SK-MEL-5 (cell line): ENCODE measurements at regions not wholly inside any gene's neighbourhood (a gene's known extent, or its start where the extent isn't known, plus 50 kb on each side); places are given as distances from the start of the nearest gene placed in this dataset.
"Not testable (repeated sequence)": the region's sequence is repeated elsewhere in the genome, so short reads cannot be mapped to it uniquely, and the experiment has no call there.

Experiments
- DNase-seq: peaks from one replicate; pipeline ENCODE4 v3.0.0-alpha.2; 2016; ENCODE audit warnings: low read depth, low spot score
- in situ Hi-C: cut with HindIII; loops from 2 replicates; pipeline ENCODE4 v1.10.0; 2016; ENCODE audit warnings: low sequenced_read_pairs, high pct_unique_total_duplicates, low pct_unique_long_range_greater_than_20kb

DNA sequence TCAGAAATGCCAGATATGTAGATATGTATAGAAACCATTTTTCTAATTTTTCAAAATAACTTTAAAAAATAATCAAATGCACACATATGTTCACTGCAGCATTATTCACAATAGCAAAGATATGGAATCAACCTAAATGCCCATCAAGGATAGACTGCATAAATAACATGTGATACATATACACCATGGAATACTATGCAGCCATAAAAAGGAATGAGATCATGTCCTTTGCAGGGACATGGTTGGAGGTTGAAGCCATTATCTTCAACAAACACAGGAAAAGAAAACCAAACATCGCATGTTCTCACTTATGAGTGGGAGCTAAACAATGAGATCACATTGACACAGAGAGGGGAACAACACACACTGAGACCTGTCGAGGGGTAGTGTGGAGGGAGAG is 176.1 kb downstream of the MATN1 start:
- in situ Hi-C loops, DNase-seq: not testable (repeated sequence)

DNA sequence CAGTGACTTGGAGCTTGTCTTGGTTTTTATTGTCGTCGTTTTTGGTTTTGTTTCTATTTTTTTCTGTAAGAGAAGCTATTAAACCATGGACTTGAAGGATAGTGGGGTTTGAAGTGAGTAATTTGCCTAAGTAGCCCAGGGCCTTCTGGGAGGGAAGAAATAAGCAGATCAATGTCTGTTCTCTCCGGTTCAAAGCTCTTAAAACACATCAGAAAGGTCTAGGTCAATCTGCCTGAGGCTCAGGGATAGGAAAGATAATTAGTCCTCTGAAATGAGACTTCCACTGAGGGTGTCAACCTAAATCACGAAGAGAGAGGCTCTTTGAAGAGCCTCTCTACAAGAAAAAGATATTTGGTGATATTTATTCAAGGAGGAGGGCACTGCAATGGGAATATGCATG is 178.0 kb downstream of the MATN1 start:
- DNase-seq = no peak
- in situ Hi-C loops = no loop called here

DNA sequence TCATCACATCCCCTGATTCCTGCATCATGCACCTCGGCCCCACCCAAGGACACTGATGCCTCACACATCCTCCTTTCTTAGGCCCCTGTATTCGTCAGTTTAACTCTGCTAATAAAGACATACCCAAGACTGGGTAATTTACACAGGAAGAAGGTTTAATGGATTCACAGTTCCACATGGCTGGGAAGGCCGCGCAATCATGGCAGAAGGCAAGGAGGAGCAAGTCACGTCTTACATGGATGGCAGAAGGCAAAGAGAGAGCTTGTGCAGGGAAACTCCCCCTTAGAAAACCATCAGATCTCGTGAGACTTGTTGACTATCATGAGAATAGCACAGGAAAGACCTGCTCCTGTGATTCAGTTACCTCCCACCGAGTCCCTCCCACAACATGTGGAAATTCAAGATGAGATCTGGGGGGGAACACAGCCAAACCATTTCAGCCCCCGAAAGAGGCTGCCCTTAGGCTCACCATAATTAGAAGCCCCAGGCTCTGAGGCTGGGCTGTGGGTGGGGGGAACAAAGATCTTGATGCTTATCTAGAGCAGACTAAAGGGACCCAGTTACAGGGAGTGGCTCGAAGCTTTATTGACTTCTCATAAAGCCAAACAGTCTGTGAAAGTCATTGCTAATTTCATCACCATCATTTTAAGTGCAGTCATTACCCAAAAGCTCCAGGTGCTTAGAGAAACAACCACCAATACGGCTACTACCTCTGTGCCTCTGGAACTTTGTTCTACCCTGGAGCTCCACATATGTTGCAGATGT is 181.5 kb downstream of the MATN1 start:
- DNase-seq = no peak
- in situ Hi-C loops = no loop called here

DNA sequence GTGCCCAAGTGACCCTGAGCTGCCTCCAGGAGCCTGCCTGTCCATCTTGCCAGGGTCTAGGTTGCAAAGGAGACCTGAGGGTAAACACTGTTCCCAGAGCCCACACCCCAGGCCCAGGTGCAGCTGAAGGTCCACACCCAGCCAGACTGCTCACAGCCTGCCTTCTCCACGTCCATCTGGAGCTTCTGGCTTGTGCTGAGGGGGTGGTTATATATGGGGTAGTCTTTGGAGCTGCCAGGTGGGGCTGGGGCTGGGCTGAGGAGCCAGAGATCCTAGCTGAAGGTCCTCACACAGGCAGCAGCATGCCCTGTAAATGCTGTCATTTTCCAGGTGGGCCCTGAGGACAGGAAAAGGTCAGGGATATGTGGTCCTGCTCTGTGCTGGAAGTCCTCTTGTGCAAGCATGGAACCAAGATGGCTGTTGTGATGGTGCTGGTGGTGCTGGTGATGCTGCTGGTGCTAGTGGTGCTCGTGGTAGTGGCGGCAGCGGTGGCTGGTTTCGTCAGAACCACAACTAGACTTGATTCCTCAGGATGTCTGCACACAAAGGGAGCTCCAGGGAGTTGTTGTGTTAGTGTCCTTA is 182.7 kb downstream of the MATN1 start:
- no peak for DNase-seq
- in situ Hi-C loops = no loop called here

DNA sequence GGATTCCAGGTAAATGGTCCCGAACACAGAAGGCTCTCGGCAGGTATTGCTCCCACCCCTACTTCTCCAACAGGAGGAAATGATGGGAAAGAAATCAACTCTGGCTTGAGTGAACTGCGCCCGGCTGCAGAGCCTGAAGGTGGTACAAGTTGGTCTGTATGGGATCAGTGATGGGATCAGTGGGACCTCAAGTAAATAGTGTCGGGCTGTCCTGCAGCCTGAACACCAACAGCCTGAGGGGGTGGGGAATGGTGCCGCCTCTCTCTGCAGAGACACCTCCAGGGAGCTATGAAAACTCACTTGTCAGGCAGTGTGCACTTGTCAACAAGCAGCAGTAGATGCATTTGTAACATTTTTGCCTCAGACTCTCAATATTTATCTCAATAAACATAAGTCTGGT is 183.5 kb downstream of the MATN1 start:
- in situ Hi-C loops = no loop called here
- DNase-seq = no peak

DNA sequence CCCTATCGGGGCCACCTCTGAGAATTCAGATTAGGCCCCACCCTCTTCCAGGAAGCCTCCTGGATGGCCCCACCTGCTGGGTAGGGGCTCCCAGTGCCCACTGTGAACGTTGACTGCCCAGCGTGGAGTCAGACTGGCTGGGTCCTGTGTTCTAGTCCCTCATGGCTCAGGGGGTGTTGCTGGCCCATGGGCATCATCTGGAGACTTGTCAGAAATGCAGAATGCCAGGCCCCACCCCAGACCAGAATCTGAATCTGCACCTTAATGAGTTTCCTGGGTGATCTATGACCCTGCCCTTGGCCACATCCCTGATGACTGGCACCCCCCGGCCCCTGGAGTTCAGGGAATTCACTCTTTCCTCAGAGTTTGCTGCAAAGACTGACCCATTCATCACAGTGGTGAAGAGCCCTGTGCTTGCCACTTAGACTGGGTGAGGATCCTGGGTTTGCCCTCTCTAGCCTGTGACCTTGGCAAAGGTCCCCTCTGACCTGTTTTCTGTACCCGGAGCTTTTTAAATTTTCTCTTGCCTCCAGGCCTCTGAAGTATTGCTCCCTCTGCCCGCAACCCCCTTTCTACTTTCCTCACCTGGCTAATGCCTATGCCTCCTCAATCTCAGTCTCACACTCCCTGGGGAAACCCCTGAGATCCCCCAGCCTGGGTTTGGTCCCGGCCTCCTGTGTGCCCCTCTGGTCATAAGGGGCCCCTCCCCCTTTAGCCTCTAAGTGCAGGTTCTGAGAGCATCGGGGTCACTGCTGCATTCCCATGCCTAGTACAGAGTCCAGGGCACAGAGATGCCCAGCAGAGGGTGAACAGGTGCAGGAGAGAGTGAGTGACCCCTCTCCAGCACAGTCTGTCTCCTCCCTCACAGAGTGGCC is 184.2 kb downstream of the MATN1 start:
- no peak for DNase-seq
- in situ Hi-C loops = no loop called here

DNA sequence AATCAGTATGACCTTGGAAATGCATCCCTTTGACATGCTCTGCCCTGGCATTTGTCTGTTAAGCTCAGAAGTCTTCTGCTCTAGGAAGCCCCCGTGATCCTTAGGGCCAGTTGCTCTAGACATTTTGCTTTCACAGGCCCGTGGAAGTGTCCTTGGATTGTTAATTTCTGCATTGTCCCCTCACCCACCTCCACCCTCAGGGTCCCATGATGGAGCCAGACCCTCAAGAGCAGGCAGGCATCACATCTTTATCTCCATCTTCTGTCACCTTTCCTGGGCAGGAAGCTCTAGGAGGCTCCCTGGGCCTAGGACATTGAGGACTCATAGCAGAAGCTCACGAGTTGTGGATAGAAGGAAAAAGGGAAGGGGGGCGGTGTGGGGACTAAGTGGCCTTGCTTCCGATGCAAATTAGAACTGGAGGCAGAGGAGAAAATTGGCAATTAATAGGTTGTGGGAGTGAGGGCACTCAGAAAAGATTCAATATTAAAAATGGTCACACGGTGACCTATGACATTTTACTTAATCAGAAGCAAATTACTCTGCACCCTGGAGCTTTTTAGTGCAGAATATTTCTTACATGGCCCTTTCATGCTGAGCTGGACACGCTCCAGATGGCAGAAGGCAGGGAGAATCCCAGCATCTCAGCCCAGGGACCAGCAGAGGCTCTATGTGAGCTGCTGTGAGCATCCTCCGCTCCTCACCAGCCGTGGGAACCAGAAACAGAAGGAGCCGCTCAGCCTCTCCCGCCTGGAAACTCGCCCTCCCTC is 185.0 kb downstream of the MATN1 start:
- DNase-seq = no peak
- in situ Hi-C loops = no loop called here

DNA sequence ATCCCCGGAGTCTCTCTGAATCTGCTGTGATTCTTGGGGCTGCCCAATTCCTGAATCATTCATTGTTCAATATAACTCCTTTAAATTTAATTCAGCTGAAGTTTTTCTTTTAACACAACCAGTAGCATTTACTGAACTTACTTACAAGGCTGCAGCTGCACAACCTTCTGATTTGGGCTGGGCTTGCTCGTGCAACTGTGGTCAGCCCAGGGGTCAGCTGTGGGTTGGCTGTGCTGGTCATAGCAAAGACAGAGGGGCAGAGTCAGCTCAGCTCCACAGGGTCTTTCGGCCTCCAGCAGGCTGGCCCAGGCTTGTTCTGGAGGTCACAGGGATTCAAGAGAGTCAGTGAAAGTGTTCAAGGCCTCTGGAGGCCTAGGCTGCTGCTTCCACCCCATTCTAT is 186.1 kb downstream of the MATN1 start:
- in situ Hi-C loops = no loop called here
- no peak for DNase-seq

DNA sequence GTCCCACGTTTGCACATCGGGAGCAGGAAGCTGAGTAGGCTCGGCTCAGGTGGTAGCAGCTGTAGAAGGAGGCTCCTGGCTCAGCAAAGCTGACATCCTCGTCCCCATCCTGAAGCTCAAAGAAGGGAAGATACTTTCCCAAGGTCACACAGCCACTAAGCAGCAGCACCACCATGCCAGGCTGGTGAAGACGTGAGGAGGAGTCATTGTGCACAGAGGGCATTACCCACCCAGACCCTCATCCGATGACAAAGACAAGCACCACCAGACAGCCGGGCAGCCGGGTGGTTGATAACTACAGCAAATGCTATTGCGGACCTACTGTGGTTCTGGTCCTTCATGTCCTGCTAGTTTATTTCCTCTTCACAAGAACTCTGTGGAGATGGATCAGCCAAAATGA is 186.9 kb downstream of the MATN1 start:
- DNase-seq = no peak

DNA sequence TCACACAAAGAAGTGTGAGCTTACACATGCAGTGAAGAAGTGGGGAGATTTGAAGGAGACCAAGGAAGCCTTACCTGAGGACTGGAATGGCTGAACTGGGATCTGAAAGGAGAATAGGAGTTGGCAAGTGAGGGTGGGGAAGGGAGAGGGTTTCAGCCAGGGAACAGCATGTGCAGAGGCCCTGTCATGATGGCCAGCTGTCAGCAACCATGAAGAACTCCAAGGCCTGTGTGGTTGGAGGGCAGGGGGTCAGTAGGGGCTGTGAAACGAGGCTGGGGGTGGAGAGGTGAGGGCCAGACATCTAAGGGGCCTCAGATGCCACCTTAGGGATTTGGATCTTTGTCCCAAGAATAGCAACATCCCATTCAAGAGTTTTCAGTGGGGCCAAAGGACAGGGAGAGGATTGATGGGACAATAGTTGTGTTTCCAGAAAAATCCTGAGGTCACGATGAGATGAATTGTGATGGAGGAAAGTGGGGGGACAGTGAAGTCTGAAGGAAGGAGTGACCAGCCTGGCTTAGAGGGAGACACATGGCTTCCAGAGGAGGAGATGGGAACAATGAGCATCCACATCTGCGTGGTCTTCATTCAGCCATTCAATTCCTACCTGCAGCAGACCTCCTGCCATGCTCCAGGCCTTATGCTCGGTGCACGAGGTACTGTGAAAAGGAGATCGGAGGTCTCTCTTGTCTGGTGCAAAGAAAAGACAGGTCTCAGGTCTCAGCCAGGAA is 187.6 kb downstream of the MATN1 start:
- no peak for DNase-seq
- in situ Hi-C loops = no loop called here

More for the DNA sequence above, 186.9 kb downstream of the MATN1 start:
- in situ Hi-C loops = no loop called here

DNA sequence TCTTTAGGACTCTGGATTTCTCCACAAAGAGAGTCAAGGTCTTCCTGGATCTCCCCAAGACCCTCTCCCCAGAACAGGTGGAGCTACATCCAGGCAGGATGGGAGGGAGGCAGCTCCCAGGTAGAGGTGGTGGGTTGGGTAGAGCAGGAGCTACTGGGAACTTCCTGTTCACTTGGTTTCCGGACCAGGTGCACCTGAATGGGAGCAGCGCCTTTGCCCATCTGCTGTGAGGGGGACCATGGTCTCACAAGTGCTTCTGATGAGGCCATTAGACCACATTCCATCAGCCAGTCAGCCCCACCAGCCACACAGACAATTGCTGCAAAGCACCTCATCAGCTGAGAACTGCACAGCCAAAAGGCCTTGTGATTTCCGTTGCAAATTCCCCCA is 188.8 kb downstream of the MATN1 start:
- DNase-seq = no peak
- in situ Hi-C loops = no loop called here

DNA sequence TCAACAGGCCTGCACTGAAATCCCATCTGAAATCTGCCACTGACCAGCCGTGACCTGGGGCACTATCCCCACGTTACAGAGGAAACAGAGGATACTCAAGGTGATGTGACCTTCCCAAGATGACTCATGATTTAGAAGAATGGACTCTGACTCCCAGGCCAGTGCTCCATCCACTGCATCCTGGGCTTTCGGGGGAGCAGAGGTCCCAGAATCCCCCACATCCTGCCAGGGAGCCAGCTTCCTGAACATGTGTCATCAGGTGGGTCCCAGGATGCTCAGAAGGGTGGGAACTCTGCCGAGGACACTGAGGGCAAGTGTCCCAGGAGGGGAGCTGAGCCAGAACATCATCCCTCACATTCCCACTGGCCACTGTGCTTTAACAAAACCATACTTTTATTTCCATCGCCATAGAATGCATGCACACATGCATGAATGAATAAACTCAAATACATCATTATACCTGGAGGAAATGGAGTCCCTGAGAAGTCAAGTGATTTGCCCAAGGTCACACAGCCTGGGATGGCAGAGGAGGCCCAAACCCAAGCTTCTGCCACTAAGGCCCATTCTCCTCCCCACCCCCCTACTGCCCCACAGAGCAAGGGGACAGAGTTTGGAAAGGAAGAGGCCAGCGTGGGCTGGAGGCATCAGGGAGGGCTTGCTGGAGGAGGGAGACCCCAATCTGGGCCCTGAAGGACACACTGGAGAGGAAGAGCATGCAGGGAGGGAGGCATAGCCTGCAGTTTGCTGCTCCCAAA is 189.4 kb downstream of the MATN1 start:
- in situ Hi-C loops = no loop called here
- no peak for DNase-seq

DNA sequence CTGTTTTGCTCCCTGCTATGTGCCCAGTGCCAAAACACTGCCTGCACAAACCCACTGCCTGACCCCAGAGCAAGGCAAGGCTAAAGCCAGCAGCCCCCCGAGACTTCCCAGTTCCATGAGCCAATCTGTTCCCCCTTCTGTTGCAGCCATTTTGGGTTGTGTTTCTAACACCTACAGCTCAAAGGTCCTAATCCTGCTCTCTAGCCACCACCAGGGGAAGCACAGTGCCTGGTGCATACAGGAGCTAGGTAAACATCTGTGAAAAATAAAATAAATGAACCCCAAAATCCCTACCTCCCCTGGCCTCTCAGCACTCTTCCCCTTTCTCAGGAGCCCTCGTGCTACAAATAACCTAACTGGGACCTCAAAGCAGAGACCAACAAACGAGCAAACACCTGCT is 190.2 kb downstream of the MATN1 start:
- in situ Hi-C loops = no loop called here

DNA sequence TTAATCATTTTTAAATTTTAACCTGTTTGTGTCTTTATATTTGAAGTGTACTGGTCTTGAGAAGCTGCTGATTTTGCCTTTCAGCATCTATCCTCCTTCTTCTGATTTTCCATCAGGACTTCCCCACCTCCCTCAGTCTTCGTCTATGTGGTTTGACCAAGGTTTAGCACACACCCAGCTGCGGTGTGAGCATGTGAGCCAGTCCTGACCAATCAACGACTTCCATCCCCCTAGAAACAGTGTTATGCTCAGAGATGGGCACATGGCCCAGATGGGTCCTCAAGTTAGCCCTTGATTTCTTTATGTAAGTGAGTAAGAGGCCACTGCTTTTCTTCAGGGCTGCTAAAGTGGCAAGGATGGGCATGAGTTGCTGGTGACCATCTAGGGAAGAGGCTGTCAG is 190.8 kb downstream of the MATN1 start:
- in situ Hi-C loops = no loop called here
- DNase-seq = no peak

More for the DNA sequence above, 190.2 kb downstream of the MATN1 start:
- DNase-seq = no peak

DNA sequence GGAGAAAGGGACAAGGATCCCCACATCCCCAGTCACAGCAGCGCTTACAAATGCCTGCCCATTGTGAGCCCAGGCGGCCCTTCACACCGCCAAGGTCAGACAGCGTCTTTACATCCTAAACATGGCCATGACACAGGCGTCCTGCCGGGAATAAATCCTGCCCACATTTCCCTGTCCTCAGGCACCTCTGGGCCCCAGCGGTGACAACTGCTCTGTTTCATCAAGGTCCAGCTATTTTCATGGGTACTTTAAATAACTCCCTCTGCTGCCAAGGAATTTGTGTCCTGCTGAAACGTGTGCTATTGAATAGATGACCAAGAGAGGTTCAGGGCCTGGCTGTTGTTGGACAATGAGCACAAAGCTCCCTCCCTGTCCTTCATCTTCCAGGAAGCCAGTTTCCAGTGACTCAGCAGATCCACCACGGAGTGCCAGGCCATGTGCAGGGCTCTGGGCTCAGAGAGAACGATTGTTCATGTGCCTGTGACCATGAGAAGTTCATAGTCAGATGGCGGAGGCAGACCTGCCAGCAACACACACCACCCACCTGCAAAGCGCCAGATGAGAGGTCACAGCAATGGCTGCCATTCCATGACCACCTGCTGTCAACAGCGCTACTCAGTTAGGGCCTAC is 195.8 kb downstream of the MATN1 start:
- DNase-seq = peak; percentile 9
- in situ Hi-C loops = no loop called here

DNA sequence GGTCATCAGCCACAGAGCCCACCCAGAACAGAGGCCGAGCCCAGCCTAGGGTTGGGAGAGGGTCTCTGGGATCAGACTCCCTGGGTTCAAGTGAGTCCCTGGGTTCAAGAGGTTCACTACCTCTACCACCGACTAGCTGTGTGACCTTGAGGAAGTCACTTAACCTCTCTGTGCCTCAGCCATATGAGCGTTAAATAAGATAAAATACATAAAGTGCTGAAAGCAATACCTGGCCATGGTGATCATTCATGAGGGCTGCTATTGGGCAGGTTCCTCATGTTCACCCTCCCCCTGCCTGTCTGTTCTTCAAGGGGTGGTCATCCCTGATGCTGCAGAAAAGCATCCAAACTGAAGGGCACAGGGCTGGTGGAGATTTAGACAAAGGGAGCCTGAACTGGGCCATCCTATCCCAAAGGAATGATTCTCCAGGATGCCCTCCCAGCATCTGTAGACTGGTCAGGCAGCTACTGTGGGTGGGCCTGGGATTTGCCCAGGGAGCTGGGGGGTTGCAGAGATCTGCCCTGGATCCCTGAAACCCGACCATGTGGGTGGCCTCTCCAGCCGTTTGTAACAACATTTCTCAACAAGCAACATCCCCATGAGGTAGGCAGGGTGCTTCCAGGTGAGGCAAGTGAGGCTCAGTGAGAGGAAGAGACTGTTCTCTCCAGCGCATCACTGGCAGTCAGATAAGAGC is 196.6 kb downstream of the MATN1 start:
- in situ Hi-C loops = no loop called here
- DNase-seq = no peak
